Activated T-cell treated with anti-CD3 and anti-CD28 coated beads, Interleukin-2, amount 50 U/mL, for 1 hour (primary cell): ENCODE measurements at regions not wholly inside any gene's neighbourhood (a gene's known extent, or its start where the extent isn't known, plus 50 kb on each side); places are given as distances from the start of the nearest gene placed in this dataset.

Experiments used
- DNase-seq: peaks from one replicate; pipeline ENCODE4 v3.0.0-alpha.2; 2020

DNA sequence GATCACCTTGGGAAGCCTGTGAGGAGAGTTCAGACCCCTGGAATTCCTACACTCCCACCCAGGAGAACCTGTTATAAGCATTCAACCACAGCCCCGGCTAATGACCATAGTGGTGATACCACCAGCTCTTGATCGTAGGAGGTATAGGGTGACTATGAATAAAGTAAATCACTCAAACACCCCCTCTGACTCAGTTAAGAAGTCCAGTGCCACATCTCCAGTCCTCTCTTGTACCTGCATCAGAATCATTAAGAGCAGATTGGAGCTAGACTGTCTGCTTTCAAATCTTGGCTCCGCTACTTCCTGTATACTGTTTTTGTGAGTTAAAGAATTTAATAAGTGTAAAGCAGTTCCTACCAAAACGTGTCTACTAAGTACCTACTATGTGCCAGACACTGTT is 565.1 kb upstream of the DIPK2B start:
- DNase-seq, result no peak

DNA sequence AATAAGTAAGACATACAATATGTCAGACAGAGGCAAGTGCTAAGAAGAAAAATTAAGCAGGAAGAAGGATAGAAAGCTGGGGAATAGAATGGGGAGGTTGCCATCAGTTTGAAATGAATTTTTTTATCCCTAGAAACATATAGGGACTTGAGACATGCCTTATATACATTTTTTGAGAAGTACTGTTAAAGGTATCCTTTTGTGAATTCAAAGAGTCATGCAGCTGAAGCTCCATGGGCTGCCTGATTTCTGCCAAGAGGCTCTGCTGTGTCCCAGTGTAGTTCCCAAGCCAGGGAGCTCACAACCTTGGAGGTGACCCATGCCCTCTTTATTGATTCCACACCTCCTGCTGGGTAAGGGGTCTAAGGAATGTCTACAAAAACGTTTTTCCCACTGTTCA is 564.6 kb upstream of the DIPK2B start:
- no peak for DNase-seq

DNA sequence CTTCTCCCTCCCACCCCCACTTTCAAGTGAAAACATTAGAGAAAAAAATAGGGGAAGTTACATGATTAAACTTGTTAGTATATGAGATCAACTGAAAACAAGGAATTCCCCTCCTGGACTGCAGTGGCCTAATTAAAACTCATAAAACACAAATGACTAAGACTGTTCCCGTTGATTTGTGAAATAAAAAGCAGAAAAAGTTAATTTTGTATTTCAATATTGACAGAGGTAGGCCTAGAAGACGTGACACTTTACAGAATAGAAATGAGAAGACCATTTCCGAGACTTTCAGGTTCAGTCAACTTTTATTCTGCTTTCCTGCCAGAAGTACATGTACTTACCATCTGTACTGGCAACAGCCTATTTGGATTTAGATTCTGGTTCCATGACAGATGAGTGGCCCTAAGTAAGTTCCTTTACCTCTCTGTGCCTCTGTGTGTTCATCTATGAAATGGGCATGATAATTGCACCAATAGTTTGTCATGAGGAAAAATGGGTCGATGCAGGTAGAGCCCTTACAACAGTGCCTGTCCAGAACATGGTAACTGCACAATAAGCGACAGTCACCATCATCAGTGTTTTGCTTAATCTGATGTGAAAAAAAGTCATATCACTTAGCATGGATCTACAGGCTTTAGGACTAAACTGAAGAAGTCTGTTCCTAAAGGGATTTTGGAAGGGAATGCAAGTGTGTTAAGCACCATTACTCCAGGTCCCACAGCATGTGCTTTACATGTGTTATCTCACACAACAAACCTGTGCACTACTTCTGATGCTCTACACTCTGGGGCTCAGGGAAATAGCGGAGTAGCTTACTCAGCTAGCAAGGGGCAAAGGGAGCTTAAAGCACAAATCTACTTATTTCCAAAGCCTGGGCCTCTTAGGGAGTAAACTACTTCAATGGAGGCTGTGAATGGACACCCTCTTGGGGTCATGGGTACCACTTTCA is 562.3 kb upstream of the DIPK2B start:
- DNase-seq, result no peak

DNA sequence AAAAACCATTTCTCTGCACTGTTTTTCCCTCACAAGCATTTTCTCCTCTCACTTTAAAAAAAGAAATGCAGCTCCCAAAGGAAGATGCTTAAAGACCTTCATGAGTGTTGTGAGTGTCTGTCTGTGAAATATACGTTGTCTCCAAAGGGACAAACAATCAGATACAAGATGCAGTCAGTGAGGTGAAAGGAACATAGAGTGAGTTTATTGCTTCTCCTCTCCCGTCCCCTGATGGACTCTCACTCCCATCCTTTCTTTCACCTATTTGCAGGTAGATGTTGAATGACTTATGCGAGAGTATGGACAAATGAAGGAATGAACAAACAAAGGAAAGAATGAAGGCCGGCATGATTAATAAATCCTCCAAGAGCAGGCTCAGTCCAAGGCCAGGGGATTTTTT is 561.2 kb upstream of the DIPK2B start:
- no peak for DNase-seq

DNA sequence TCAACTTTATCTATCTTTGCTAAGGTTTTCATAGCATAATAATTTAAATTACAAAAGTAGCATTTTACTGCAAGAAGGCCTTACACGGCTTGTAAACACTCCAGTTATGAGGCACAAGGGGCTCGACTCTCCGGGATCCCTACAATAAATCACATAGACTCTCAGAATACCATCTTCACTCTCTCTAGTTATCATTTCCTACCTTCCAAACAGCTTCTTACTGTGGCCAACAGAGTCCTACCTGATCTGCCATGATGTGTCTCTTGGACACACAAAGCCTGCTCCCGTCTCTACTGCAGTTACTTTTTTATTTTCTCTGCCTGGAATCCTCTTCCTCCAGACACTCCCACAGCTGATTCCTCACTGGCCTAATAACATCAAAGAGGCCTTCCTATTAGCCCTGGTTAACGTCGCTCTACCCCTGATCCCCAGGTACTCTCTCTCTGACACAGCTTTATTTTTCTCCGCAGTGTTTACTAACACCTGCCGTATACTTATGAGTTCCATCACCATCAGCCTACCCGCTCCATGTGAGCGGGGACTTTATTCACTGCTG is 559.6 kb upstream of the DIPK2B start:
- no peak for DNase-seq

DNA sequence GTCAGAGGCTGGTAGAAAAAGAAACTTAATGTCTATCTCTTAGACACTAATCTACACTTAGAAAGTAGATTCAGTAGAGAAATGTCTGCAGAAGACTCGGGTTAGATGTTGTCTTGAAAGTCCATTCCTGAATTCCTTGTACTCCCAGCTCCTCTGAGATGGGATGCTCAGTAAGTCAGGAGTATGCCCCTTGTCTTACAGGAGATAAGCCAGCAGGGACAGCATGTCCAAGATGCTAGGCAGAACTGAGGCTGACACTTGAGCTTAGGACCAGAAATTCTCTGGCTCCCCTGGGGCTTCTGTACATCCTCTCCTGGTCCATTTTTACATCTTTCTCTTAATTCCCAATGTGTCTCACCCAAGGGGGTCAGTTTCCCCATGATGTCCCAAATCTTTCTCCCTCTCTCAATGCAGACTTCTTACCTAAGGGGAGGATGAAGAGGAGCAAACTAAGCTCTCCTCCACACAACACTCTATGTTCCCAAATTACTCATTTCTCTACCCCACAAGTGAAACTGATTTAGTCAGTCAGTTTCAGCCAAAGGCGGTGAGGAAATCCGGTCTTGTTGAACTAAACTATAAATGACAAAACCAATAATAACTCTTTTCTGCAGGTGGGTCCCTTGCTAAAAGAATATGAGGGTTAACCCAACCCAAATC is 558.2 kb upstream of the DIPK2B start:
- DNase-seq, result no peak

DNA sequence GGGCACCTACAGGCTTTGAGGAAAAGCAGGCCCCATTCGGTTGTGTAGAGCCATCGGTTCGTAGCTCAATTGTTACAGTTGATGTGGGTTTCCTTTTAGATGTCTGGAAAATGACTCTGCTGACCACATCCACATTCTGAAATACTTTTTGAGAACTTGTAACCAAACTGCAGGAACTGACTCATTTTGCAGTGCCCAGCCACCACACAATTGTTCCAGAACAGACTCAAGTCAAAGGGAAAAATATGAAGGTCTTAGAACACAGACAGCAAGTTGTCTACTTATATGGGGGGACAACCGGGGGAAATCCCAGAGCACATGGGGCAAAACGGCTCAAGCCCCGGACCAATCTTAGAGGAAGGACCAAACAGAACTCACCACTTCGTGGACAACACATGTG is 557.6 kb upstream of the DIPK2B start:
- DNase-seq, result peak; percentile 36

DNA sequence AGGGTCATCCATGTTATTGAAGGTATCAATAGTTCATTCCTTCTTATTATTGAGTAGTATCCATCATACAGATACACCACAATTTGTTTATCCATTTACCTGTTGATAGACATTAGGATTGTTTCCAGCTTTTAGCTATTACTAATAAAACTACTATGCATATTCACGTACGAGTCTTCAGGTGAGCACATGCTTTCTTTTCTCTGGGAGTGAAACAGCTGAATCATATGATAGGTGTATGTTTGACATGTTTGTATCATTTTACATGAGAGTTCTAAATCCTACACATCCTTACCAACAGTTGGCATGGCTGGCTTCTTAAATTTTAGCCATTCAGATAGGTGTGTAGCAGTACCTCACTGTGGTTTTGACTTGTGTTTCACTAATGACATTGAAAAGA is 556.6 kb upstream of the DIPK2B start:
- DNase-seq, result no peak

DNA sequence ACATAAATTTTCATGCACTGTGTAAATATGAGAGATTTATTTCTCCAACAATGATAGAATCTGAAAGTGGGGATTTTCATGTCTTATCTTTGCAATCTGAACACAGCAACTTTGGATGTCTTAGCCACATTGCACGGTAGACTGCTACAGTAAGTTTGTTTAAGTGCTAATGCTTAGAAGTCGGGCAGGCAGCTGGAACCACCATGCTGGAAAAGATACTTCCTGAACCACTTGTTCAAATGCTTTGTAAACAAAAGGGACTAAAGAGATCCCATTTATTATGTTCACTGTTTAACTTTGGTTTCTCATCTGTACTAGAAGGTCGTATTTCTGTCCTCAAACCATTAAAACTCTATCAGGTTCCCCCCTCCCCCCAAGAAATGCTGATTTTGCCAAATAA is 555.9 kb upstream of the DIPK2B start:
- no peak for DNase-seq

DNA sequence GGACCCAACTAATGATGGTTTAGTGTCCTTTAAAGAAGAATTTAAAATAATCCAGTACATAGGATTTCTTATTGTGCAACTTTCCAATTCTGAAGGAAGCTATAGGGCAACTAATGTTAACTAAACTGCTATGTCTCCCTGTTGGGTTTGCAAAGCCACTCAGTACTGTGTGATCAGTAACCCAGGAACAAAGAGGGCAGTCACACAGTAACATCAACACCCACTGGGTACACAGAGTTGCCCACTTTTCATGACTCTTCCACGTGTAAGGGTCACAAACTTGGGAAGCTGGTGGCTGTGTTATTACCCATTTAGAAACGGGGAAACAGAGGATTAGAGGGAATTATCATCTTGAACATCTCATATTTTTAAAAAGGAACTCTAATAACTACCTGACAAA is 555.0 kb upstream of the DIPK2B start:
- DNase-seq, result no peak

DNA sequence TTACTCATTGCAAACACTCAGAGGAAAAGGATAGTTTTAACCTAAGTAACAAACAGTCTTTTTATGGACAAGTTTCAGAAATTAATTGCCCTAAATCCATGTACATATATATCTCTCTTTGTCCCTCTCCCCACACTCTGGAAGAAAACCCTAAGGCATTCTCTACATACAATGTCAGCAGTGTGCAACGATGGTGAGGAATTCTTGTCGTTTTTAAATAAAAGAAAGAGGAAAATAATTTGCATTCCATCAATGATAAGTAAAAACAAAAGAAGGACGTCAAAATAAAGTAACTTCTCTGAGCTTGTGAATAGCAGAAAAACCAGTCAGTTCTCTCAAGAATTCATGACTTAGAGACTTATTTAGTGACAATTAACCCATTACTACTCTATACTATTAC is 550.5 kb upstream of the DIPK2B start:
- no peak for DNase-seq

DNA sequence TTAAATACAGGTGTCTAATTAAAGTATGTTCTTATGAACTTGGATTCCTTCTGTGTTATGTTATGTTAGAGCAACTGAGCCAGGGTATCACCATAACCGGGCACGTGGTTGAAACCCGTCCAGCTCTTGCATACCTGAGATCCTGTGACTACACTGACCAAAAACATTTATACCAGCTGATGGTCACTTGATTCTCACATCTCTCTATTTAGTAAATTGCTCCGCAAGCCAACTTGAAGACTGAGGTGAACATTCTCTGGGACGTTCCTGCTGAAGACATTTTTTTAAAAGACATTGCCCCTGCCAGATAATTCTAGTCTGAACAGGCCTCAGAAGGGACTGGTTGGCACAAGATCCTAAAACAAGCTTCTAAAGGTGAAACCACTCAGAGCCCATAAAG is 550.0 kb upstream of the DIPK2B start:
- DNase-seq, result no peak

DNA sequence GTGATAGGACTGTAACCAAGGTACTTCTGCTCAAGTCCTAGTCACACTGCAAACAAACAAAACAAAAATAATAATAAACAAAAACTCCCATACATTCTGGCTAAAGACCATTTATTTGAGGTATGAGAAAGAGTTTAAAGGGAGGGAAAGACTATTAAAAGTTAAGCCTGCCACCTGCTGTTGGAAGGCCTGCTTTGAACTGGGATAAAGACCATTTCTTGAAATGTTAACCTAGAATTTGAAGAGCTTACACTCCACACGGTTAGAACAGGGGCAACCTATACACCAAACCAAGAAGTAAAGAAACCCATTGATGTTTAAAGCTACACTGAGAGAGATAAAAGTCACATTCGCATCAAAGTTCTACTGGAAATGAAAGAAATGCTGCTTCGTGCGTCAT is 548.7 kb upstream of the DIPK2B start:
- no peak for DNase-seq

DNA sequence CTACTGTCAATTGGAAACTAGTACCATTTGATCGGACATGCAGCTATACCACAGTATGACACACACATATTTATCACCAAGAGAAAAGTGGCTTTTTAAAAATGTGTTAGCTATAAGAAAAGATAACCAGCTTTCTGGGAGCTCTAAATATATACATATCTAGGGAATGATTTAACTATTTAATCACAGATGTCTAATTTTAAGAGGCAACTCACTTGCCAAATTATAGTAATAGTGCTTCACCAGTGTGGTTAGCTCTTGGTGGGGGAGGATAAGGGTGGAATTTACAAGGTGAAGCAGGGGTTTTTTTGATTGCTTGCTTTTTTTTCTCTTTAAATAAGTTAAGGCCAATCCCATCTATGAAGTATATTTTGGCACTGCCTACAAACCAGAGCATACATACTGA is 547.7 kb upstream of the DIPK2B start:
- no peak for DNase-seq

DNA sequence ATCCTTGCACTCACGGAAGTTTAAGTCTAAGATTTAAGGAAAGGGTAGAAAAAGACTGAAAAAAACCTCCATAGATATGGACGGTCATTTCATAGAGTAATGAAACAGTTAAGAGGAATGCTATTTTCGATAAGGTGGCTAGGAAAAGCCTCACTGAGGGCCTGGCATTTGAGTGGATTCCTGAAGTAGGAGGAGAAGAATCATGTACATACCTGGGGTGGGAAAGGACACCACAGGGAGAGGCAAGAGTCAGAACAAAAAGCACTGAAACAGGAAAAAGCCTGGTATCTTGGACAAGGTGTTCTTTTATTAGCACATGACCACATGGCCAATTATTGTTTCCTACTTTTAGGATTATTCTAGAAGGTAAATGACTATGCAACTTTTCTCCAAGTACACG is 547.2 kb upstream of the DIPK2B start:
- DNase-seq, result no peak

DNA sequence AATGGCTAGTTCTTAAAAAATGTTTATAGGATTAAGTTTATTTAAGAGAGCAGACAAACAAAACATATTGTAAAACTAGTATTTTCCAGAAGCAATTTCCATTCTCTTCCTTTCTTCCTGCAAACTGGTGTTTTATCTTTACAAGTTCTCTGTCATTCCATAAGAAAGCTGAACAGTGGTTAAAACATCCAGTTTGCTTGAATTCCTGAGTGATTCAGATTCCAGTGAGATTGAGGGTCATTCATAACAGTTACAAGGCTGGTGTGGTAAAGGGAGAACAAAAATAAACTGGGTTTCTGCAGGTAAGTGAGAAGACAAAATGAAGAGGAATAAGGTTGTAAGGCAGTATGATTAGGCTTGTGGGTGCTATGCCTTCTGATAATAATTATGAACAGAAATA is 544.8 kb upstream of the DIPK2B start:
- DNase-seq, result no peak

DNA sequence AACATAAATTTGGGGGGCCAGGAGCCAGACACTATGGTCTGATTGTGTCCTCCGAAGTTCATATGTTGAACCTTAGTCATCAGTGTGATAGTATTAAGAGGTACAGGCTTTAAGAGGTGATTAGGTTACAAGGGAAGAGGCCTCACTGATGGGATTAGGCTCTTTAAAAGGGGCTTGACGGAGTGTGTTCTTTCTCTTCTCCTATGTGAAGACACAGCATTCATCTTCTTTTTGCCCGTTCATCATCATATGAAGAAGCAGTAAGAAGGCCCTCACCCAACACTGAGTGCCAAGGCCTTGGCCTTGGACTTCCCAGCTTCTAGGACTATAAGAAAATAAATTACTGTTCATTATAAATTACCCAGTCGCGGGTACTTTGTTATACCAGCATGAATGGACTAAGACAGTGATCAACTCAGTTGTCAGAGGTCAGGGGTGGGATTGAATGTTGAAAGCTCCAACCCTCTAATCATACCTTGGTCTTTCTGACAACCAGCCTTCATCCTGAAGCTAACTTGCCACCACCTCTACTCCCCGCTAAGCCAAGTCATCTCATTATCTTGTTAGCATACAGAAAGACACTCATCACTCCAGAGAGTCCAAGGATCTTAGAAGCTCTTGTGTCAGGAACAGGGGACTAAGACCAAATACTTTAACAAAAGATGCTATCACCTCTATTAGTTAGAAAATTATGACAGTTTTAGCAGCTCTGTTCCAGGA is 543.4 kb upstream of the DIPK2B start:
- DNase-seq, result no peak

DNA sequence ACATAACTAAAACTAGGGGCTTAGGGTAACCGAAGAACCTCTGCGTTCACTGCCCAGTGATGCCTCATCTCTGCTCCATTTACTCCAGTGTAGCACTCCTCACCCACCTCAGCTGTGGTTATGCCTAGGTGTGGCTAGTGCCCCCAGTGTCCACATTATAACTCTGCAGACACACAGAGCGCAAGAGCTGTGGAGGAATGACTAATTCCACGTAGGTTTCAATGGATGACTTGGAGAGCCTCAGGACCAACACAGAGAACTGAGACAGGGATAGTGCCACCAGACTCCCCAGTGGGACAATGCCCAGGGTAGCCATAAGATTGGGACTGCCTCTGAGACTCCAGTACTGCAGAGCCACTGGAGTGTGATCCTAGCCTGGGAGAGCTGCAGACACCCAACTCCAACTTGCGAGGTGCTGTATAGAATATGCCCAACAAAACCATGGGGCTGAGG is 542.4 kb upstream of the DIPK2B start:
- DNase-seq, result no peak

DNA sequence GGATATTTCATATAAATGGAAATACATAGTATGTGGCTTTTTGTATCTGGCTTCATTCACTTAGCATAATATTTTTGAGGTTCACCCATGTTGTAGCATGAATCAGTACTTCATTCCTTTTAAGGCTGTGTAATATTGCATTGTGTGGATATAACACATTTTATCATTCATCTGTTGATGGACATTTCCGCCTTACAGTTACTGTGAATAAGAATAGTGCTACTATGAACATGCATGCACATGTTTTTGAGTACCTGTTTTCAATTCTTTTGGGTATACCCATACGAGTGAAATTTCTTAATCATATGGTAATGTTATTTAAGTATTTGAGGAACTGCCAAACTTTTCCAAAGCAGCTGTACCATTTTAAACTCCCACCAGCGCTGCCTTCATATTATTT is 539.6 kb upstream of the DIPK2B start:
- DNase-seq, result no peak

DNA sequence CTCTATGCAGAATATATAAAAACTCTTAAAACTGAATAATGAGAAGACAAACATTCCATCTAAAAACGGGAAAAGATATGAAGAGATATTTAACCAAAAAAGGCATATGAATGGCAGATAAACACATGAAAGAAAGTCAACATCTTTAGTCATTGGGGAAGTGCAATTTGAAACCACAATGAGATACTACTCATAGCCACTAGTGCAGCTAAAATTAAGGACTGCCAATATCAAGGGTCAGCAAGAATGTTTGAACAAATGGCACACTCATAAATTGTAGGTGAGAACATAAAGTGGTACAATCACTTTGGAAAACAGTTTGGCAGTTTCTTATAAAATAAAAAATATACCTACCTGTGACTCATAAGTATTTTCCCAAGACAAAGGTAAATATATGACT is 534.9 kb upstream of the DIPK2B start:
- no peak for DNase-seq

DNA sequence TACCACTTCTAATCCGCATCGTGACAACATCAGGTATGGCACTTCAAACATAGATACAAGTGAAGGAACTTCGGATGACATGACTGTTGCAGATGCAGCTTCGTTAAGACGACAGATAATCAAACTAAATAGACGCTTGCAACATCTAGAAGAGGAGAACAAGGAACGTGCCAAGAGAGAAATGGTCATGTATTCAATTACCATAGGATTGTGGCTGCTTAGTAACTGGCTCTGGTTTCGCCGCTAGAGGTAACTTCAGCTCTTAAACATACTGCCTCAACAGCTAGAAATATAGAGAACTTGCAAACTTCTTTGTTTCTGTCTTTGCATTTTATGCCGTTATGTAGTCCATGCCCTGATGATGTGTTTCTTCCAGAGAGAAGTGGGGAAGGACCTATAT is 530.8 kb upstream of the DIPK2B start:
- DNase-seq, result no peak

DNA sequence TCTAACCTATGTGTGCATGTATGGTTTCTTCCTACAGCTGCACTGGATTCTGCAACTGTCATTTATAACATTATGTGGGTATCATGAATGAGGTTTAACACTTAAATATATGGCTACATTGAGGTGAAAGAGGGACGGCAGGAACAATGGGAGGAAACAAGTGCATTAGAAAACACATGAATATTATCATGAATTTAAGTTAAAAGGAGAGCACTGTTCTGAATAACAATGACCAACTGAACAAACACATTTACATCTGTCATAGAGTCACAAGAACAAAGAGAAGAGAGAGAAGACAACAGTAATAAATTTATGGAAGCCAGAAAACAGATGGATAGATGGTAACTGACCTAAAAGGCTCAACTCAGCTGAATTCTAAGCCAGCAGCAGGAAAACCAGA is 527.1 kb upstream of the DIPK2B start:
- DNase-seq, result no peak

DNA sequence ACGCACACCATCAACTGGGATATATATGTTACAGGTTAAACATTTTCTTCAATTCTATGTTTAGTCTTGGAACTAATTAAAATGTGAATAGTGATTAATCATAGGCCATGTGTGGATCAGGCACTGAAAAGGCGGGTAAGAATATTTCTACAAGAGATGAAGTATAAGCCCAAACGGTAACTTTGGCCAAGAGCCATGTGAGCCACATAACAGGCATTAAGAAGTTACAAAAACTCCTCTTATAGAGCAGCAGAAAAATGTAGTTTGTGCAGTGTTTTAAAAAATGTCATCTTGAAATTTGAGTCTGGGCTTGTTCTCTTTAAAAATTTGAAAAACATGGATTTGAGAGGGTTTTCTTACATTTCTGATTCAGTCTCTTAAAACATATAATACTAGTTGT is 521.8 kb upstream of the DIPK2B start:
- no peak for DNase-seq
